Stimulated activated CD8-positive, alpha-beta memory T cell treated with anti-CD3 and anti-CD28 coated beads, Interleukin-15, amount 100 ng/mL, for 1 hour (primary cell): ENCODE measurements at regions not wholly inside any gene's neighbourhood (a gene's known extent, or its start where the extent isn't known, plus 50 kb on each side); places are given as distances from the start of the nearest gene placed in this dataset.

ENCODE experiments used
- DNase-seq: peaks from one replicate; pipeline ENCODE4 v3.0.0-alpha.2; 2020; ENCODE audit warnings: low read depth

DNA sequence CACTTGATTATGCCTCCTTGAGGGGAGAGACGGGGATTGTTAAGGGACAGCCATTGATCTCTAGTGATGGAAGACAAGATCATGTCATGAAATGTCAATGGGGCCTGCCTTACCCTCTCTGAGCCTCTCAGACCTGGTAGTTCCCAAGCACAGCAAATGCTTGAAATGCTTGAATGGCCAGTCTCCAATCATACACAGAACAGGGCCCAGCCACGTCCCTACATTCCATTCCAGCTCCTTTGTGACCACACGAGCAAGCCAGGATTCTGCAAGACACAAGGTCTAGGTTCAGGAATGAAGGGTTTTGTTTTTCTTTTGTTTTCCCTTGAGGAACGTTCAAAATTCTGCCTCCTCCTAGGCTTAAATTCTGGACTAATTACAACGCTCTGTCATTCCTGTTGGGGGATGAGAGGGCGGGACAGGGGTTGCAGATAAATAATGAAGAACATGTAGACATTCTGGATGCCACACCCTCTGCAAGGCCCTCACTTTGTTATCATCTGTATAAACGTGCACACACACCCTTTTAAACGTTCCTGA is 98.1 kb upstream of the YPEL5 start:
- no peak for DNase-seq

DNA sequence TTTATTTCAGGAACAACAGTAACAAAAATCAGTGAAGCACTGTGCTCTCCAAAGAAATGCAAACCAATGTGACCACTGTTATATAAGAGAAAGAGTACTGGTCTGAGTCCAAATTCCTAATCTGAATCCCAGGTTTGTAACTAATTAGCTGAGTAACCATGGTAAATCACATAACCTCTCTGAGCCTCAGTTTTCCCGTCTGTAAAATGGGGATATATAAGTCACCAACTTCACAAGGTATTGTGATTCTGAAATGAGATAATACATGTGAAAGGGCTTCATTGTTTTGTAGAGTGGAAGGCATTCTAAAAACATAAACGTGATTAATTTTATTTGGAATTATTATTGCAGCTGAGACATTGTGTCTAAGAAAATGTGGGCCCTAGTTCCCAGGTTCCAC is 91.3 kb upstream of the YPEL5 start:
- DNase-seq = no peak

DNA sequence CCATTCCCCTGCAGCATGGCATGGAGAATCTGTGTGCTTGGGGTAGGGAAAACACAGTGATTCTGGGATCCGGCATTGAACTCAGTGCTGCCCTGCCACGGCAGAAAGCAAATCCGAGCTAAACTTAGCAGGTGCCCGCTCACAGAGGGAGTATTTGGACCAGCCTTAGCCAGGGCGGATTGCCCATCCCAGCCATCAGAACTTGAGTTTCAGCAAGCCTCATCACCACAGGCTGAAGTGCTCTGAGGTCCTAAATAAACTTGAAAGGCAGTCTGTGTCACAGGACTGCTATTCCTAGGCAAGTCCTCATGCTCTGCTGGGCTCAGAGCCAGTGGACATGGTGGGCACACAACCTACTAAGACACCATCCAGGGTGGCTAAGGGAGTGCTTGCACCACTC is 86.2 kb upstream of the YPEL5 start:
- no peak for DNase-seq

DNA sequence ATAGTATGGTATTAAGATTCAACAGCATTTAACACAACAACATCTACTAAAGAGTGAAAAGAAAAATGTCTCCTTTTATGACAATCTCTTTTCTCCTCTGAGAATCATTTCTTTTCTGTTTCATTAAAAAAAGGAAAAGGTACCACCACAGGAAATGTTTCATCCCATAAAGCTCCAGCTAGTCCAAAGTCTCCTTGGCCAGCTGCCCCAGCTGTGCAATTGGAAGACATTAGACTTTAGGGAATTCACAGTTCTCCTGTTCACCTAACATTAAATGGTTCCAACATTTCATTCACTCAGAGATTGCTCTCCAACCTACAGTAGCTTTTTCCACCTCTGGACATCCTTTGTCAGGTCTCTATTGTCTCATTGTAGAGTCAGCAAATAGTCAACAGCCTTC is 78.7 kb upstream of the YPEL5 start:
- DNase-seq = no peak

DNA sequence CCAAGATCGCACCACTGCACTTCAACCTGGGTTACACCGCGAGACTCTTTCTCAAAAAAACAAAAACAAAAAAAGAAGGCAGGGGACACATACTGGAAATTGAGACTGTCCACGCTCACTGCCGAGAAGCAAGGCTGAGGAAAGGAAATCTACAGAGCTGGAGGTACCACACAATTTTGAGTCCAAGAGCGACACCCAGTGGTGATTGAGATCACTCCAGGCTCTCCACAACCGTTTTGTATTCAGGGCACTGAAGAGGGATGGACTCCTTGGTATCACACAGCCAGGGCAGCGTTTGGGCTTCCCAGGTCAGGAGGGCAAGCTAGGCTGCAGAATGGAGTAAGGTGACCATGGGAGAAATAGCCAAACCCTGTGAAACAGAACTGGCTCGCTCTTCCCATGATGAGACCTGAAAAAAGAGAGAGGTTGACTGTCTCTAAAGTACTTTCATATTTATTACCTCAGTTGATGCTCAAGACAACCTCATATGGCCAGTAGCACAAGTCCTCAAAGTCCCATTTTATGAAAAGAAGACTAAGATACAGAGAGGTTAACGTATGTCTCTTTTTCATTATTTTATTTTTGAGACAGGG is 74.5 kb upstream of the YPEL5 start:
- DNase-seq = peak; percentile 19

- DNase-seq = no peak
These were observed 73.3 kb upstream of the YPEL5 start for GRCh38 chr2:30073523-30073922.

GRCh38 chr2:30074023-30074422 is 72.8 kb upstream of the YPEL5 start:
- DNase-seq = no peak

- no peak for DNase-seq
These were observed 68.3 kb upstream of the YPEL5 start for GRCh38 chr2:30078521-30078920.

DNA sequence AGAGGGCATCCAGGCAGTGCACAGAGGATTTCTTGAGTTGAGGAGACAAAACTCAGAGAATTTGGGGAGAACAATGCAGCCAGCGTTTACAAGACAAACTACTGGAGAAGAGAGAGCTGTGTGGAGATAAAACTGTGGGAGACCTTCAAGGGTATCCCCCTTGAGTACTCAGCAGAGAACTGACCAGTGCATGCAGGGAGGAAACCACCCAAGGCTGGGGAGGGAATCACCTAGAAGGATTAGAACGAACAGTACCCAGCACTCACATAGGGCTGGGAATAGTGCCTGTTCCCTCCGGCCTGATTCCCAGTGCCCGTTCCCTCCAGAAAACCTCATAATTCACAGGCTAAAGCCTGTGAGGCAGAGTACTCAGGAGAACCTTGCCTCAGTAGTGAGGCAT is 61.9 kb upstream of the YPEL5 start:
- no peak for DNase-seq

GRCh38 chr2:30089171-30089570 is 57.6 kb upstream of the YPEL5 start:
- DNase-seq = no peak

DNA sequence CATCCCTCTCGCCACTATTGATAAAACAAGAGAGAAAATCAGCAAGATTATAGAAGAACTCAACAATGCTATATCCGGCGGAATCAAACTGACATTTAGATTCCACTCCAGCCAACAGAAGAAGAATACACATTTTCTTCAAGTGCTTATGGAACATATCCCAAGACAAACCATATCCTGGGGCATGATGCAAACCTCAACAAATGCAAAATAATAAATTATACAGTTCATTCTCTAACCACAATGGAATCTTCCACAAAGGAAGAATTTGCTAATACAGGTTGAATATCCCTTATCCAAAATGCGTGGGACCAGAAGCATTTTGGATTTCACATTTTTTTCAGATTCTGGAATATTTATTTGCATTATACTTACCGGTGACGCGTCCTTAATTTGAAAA is 51.4 kb upstream of the YPEL5 start:
- DNase-seq = no peak

GRCh38 chr2:30096451-30096850 is 50.4 kb upstream of the YPEL5 start:
- DNase-seq = no peak
